ENCODE measurements at regions not wholly inside any gene's neighbourhood (a gene's known extent, or its start where the extent isn't known, plus 50 kb on each side); places are given as distances from the start of the nearest gene placed in this dataset.

- DNase-seq: no peak
Observed at GRCh38 chr15:68500363-68501258, 68.6 kb upstream of the ITGA11 start.

GRCh38 chr15:68501259-68501591 is 69.3 kb upstream of the ITGA11 start:
- DNase-seq: no peak

- no peak for DNase-seq
Observed at GRCh38 chr15:68501616-68502015, 69.7 kb upstream of the ITGA11 start.

GRCh38 chr15:68502398-68502901 is 70.5 kb upstream of the ITGA11 start:
- no peak for DNase-seq

- DNase-seq: no peak
Observed at GRCh38 chr15:68503213-68503612, 71.2 kb upstream of the ITGA11 start.

- no peak for DNase-seq
Observed at GRCh38 chr15:68503791-68504680, 72.1 kb upstream of the ITGA11 start.

DNA sequence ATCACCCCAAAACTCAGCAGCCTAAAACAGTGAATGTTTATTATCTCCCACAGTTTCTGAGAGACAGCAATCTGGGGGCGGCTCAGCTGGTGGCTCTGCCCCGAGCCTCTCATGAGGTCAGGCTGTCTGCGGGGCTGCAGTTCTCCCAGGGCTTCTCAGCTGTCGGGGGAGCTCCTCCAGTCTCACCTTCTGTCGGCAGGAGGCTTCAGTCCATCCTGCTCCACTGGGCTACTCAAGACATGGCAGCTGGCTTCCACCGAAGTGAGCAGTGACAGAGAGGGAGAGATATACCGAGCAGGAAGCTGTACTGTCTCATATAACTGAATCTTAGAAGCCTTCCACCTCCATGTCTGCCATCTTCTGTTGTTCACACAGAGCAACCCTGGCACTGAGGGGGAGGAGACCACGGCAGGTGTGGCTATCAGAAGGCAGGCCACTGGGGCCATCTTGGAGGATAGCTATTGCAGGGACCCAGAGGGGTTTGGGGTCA is 72.8 kb upstream of the ITGA11 start:
- DNase-seq: no peak

GRCh38 chr15:68506071-68506470 is 72.7 kb upstream of the CORO2B start:
- DNase-seq: no peak

DNA sequence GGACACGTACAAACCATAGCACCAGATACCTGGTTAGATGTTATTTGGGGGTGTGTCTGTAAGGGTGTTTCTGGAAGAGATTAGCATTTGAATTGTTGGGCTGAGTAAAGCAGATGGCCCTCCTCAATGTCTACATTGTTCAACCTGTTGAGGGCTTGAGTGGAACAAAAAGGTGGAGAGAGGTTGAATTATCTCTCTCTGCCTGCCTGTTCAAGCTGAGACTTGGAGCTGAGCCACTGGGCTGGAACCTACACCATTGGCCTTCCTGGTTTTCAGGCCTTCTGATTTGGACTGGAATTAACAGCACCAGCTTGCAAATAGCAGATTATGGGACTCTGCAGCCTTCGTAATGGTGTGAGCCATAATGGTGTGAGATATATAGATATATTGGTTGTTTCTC is 71.3 kb upstream of the CORO2B start:
- DNase-seq: no peak

DNA sequence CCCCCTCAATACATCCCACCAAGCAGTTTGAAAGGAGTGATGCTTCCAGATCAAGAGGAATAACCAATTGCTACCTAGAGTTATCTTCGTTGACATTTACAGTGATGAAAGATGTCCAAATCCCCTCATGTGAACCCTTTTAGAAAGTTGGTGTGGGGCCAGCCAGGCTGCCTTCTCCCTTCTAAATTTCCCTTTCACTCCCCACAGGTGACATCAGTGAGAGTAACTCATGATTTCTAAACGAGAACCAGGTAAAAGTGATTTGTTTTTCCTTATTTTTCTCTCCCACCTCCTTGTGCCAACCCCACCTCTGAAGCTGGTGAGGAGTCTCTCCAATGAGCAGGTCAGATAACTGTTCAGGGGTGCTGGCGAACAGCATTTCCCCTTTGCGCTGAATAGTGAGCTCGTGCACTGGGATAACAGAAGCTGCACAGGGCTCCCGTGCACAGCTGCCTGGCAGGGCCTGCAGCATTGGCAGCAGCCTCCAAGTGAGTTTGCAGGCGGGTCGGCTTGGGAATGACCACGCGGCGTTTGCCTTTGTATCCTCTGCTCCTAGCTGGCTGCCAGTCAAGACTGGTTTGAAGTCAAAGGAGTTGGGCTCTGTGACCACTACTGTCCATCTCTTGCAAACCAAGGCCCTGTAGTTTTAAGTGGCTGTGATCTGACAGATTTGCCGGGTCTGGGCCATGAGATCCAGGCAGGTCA is 70.2 kb upstream of the CORO2B start:
- DNase-seq: no peak

GRCh38 chr15:68510558-68510957 is 68.2 kb upstream of the CORO2B start:
- DNase-seq: no peak

GRCh38 chr15:68511073-68511991 is 67.5 kb upstream of the CORO2B start:
- no peak for DNase-seq

DNA sequence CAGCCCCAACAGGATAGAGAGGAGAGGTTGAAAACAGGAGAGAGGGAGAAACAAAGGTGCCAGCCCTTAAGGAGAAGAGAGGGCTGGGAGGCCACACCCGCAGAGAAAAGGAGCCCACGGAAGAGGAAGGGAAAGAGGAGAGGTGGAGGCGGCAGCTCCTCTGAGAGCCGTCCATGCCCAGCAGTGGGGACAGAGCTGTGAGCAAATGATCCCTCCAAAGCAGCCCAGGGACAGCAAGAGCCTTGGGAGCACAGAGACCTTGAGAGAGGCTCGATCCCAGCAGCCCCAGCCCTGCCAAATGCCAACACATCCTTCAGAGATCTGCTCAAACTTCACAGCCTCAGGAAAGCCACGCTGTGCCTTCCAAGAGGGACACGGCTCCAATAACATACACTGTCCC is 66.7 kb upstream of the CORO2B start:
- DNase-seq: no peak

GRCh38 chr15:68512598-68512997 is 66.2 kb upstream of the CORO2B start:
- DNase-seq: no peak

GRCh38 chr15:68515371-68516095 is 63.3 kb upstream of the CORO2B start:
- no peak for DNase-seq

DNA sequence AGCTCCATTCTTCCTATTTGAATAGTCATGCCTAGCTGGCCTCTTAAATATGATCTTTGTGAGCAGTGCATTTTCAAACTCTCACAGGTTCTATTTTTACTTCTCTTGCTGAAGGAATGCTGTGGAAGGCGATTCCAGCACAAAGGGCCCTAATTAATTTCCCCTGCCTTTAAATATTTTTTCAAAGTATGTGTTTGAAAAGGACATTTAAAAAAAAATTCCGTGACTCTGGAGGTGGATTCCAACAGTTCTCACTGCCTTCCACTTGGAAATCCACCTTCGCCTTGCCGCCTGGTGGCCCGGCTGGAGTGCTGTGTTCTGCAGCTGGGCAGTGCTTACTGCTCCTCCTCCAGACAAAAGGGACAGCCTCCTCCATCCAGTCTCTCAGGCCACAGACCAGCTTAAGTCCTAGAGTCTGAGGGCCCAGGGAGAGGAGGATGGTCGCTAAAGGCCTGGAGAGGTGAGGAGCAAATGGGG is 61.5 kb upstream of the CORO2B start:
- DNase-seq: peak; percentile 52

DNA sequence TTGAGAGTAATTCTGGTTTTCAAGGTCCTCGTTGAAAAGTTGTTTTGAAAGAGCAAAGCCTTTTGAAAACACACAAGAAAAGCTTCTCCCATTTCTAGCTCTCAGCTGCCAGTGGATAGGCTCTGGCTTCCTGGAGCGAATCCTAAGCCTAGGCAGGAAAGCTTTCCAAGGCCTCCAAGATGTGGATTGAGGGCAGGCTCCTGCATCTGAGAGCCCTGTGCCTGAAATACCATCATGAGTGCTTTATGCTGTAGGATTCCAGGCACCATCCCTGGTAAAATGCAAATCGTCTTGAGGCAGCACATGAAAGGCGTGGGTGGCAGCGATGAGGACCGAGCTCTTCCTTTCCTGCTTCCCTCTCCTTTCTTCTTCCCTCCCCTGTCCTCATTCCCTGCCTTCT is 60.7 kb upstream of the CORO2B start:
- no peak for DNase-seq

DNA sequence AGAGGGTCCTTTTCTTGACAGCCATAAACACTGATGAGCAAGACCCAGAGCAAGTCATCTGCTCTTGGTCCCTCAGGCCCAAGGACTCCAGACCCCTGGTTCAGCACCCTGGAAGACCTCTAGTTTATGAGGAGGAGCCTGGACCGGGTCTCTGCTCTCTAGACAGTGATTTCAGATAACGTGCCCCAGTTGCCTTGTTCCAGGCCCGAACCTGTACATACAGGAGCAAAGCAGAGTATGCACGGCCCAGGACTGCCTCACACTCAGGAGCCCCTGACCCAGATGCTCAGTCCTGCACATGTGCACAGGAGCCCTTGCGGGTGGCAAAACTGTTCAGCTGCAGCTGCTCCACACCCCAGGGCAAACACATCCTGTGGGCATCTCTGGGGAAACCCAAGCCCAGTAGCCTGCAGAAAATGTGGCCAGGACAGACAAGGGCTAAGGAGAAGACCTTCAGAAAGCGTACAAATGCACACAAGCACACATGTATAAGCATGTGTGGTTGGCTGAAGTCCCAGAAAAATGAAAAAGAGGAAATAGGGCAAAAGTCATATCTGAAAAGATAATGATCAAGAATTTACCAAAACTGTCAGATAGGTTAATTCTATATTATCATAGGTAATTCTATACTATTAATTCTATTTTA is 59.9 kb upstream of the CORO2B start:
- DNase-seq: peak; percentile 21

- DNase-seq: no peak
Observed at GRCh38 chr15:68524753-68525584, 53.8 kb upstream of the CORO2B start.

GRCh38 chr15:68525815-68526214 is 53.0 kb upstream of the CORO2B start:
- DNase-seq: no peak
